Ishikawa (cell line): ENCODE measurements at regions not wholly inside any gene's neighbourhood (a gene's known extent, or its start where the extent isn't known, plus 50 kb on each side); places are given as distances from the start of the nearest gene placed in this dataset.

ENCODE experiments used
- CEBPB ChIP-seq: IDR thresholded peaks from 2 replicates; pipeline ENCODE4 v1.6.1; 2012
- CREB1 ChIP-seq: IDR thresholded peaks from 2 replicates; pipeline ENCODE4 v1.6.1; 2012; ENCODE audit warnings: low read depth
- EGR1 ChIP-seq: IDR thresholded peaks from 2 replicates; pipeline ENCODE4 v1.6.1; 2012
- EP300 ChIP-seq: IDR thresholded peaks from 2 replicates; pipeline ENCODE4 v1.6.1; 2012; ENCODE audit warnings: borderline replicate concordance
- FOXM1 ChIP-seq: IDR thresholded peaks from 2 replicates; pipeline ENCODE4 v1.6.1; 2012; ENCODE audit warnings: low read depth, borderline replicate concordance
- MAX ChIP-seq: IDR thresholded peaks from 2 replicates; pipeline ENCODE4 v1.6.1; 2012
- NFIC ChIP-seq: IDR thresholded peaks from 2 replicates; pipeline ENCODE4 v1.6.1; 2012
- RAD21 ChIP-seq: IDR thresholded peaks from 2 replicates; pipeline ENCODE4 v1.6.1; 2012; ENCODE audit warnings: low read depth
- REST ChIP-seq: IDR thresholded peaks from 2 replicates; pipeline ENCODE4 v1.6.1; 2012; ENCODE audit warnings: low read depth, mild to moderate bottlenecking
- TAF1 ChIP-seq: IDR thresholded peaks from 2 replicates; pipeline ENCODE4 v1.6.1; 2012; ENCODE audit warnings: low read depth, mild to moderate bottlenecking
- TCF12 ChIP-seq: IDR thresholded peaks from 2 replicates; pipeline ENCODE4 v1.6.1; 2012; ENCODE audit warnings: low read depth
- TEAD4 ChIP-seq: IDR thresholded peaks from 2 replicates; pipeline ENCODE4 v1.6.1; 2012
- USF1 ChIP-seq: IDR thresholded peaks from 2 replicates; pipeline ENCODE4 v1.6.1; 2012
- YY1 ChIP-seq: IDR thresholded peaks from 2 replicates; pipeline ENCODE4 v1.6.1; 2012; ENCODE audit warnings: low read depth
- ZBTB7A ChIP-seq: IDR thresholded peaks from 2 replicates; pipeline ENCODE4 v1.6.1; 2012; ENCODE audit warnings: low read depth

- TF ChIP-seq FOXM1: no peak
- TF ChIP-seq USF1: no peak
Measured at GRCh38 chr12:5102261-5102789, 58.6 kb downstream of the KCNA5 start.

- no peak for TF ChIP-seq TCF12
- no peak for TF ChIP-seq EP300
- no peak for TF ChIP-seq MAX
- TF ChIP-seq REST: no peak
- TF ChIP-seq RAD21: no peak
- no peak for TF ChIP-seq CEBPB
- TF ChIP-seq CREB1: no peak
- TF ChIP-seq NFIC: no peak
- no peak for TF ChIP-seq EGR1
- no peak for TF ChIP-seq USF1
- no peak for TF ChIP-seq YY1
- no peak for TF ChIP-seq ZBTB7A
Measured at GRCh38 chr12:5102806-5103205, 59.1 kb downstream of the KCNA5 start.

GRCh38 chr12:5110345-5110744, 66.7 kb downstream of the KCNA5 start:
- TF ChIP-seq EP300 (no peak), CEBPB (no peak), TEAD4 (no peak), RAD21 (no peak), USF1 (no peak), FOXM1 (no peak), REST (no peak), TCF12 (no peak), MAX (no peak), EGR1 (no peak)

- TF ChIP-seq TEAD4 (no peak), EGR1 (no peak), FOXM1 (no peak), YY1 (no peak), TAF1 (no peak), EP300 (no peak), NFIC (no peak), RAD21 (no peak), REST (no peak), ZBTB7A (no peak), CEBPB (no peak), TCF12 (no peak), CREB1 (no peak)
Measured at GRCh38 chr12:5114436-5114835, 70.8 kb downstream of the KCNA5 start.

GRCh38 chr12:5121784-5122183, 78.1 kb downstream of the KCNA5 start:
- TF ChIP-seq YY1: 0 out of 2 replicates have a peak, but pooled peaks have one; percentile 30
